Kidney glomerular epithelial cell (primary cell): ENCODE measurements at regions not wholly inside any gene's neighbourhood (a gene's known extent, or its start where the extent isn't known, plus 50 kb on each side); places are given as distances from the start of the nearest gene placed in this dataset.
"Not testable (repeated sequence)": the region's sequence is repeated elsewhere in the genome, so short reads cannot be mapped to it uniquely, and the experiment has no call there.

Experiments used
- DNase-seq: peaks from one replicate; lab custom pipeline; 2025; lab: John Stamatoyannopoulos, UW

DNA sequence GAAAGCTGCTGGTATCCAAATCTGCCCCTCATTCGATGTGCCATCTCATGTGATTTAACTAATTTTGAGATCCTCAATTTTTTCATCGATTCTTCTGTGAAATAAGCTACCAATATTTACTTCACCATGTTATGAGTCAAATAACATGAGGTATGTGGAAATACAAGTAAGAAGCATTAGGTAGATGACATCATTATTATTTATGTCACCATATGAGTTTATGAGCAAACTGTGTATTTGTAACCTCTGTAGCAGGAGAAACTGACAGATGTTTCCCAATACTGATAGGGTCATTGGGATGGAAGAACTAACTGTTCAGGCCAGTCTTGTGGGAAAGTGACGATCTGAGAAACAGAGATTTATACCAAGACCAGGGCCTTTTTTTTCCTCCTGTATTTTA, 229.4 kb upstream of the GOT2 start:
- DNase-seq, result no peak

DNA sequence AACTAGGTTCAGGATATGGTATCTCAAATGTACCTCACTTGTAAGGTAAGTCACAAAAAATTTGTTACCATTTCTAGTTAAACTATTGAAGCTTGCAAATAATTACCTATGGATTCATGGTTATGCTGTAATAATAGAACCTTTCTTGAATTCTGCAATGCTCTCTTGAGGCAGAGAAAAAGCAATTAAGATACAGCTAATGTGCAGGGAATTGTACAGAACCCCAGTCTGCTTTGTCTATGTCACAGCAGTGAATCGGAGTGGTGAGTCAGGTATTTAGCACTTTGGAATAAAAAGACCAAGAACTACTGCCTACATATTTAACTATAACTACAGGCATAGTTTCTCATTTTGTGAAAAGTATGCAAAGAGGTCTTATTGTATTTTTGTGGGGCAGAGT, 228.7 kb upstream of the GOT2 start:
- DNase-seq, result no peak

DNA sequence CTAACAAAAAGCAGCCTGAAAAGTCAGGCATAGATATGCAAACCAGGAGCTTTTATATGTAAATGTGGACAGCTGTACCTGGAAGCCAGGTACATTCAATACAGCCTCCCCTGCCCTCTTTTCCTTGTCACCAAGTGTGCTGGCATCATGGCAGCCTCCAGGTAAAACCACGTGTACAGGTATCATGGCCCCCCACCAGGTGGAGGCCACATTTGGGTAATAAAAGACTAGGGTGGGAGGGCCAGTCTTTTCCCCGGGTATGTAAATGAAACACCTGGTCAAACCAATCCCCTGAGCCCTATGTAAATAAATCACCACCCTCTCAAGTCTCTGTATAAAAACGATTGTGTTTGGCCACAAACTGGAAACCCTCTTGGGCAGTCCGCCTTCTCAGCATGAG, 226.4 kb upstream of the GOT2 start:
- no peak for DNase-seq

- DNase-seq, result no peak
Observed at GRCh38 chr16:58960034-58960433, 225.9 kb upstream of the GOT2 start.

GRCh38 chr16:58958749-58959148, 224.6 kb upstream of the GOT2 start:
- no peak for DNase-seq

DNA sequence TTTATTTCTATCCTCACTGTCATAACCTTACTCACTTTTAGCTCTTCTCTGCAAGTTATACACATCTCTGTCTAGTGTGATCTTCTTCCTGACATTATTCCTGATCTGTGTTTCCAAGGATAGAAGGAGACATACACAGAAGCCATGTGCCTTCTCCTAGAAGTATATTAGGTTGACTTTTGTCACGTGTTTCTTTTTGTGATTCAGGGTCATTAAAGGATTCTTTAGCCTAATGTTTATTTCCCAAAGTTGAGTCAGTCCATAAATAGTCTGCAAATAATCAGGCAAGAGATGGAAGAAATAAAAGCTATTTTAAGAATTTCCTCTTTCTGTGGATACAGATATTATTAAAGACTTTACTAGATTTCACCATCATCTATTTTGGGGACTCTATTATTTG, 214.1 kb upstream of the GOT2 start:
- DNase-seq, result no peak

DNA sequence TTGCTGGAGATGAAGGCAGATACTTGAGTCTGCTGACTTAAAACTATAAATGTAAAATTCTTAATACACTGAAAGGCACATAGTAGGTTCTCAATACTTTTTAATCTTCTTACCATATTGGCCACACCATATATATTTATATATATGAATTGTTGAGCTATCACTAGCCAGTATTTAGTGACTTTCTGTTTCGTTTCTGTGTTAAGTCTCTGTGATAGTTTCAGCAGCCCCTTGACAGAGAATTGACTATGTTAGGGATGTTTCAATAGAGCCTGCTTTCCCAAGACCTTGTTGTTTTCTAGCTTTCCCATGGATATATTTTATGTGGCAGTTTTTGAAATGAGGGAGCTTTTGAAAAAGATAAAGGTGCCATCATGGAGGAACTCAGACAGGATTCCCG, 206.5 kb upstream of the GOT2 start:
- DNase-seq, result no peak

GRCh38 chr16:58938811-58939210, 204.7 kb upstream of the GOT2 start:
- DNase-seq, result no peak

DNA sequence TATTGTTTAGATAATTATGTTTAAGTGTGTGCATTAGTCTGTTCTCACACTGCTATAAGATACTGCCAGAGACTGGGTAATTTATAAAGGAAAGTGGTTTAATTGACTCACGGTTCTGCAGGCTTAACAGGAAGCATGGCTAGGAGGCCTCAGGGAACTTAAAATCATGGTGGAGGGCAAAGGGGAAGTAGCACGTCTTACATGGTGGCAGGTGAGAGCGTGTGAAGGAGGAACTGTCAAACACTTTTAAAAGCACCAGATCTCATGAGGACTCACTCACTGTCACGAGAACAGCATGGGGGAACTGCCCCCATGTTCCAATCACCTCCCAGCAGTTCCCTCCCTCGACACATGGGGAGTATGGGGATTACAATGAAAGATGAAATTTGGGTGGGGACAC, 203.5 kb upstream of the GOT2 start:
- no peak for DNase-seq

- DNase-seq, result no peak
Observed at GRCh38 chr16:58933186-58933585, 199.1 kb upstream of the GOT2 start.

DNA sequence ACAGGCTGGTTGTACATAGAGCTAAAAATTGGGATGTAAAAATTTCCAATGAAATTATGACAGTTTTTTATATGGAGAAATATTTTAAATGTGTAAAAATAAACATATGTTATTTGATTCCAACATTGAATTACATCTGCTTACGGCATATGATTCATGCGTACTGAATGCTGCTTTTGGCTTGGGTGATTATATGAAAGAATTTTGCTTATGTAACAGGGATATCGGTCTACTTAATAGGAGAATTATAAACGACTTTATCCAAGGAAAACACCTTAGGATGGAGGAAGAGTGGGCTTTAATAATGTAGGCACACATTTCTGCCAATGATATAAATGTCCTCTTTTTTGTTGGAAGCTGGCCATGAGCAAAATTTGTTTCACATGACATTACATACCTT, 197.3 kb upstream of the GOT2 start:
- DNase-seq, result no peak

GRCh38 chr16:58923094-58923493, 189.0 kb upstream of the GOT2 start:
- DNase-seq, result no peak

DNA sequence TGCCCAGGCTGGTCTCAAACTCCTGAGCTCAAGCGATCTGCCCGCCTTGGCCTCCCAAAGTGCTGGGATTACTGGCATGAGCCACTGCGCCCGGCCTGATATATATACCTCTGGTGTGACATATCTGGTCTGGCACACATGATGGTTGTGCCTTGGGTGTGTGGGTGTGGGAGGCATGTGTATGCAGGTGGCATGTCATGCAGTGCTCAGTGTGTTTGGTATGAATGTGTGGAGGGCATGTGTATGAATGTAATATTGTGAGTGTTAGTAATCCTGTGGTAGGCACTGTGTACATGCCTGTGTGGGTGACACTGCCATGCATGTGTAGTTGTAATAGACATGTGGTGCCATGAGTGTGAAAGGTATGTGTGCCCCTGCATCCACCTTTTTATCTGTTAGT, 179.3 kb upstream of the GOT2 start:
- DNase-seq, result no peak

- no peak for DNase-seq
Observed at GRCh38 chr16:58912571-58912970, 178.5 kb upstream of the GOT2 start.

GRCh38 chr16:58906981-58907715, 173.0 kb upstream of the GOT2 start:
- no peak for DNase-seq

DNA sequence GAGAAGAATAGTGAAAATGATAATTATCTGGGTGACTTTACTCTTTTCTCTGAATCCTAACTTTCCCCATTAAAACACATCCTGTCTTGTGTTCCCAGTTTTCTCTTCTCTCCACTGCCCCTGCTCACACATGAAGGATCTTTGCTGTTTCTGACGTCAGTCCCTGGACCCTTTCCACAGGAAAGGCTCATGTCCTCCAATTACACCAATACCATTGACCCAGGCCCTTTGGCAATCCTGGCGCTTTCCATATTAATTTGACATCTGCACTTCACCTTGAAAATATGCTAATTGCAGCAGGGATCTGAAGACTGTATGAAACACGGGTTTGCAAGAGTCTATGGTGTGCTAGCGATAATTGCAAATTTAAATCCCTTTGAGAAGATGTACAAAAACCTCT, 170.2 kb upstream of the GOT2 start:
- no peak for DNase-seq

- no peak for DNase-seq
Observed at GRCh38 chr16:58889516-58889915, 155.4 kb upstream of the GOT2 start.

DNA sequence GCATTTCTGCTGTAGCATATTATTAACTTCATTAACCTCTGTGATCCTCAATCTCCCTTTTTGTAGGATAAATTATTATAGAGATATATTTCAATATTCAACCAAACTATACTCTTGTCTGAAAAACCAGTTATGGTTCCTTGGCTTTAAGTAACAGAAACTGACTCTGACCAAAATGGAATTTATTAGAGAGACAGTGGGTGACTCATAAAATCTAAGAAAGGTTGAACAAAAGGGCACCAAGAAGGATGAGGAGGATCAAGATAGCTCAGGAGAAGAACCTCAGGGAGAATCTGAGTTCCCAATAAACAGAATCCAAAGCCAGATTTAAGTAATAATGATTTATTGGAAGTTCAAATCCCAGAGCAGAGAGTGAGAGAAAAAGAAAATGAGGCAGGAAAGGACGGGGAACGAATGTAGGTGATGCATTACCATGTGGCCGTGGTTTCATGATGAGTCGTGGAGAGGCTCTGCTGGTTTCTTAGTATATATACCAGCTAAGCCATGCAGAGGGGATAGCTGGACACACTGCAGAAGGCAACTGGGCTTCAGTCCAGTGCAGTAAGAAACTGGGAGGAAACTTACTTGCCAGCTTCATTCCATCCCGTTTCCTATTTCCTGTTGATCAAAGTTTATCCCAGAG, 151.5 kb upstream of the GOT2 start:
- no peak for DNase-seq

DNA sequence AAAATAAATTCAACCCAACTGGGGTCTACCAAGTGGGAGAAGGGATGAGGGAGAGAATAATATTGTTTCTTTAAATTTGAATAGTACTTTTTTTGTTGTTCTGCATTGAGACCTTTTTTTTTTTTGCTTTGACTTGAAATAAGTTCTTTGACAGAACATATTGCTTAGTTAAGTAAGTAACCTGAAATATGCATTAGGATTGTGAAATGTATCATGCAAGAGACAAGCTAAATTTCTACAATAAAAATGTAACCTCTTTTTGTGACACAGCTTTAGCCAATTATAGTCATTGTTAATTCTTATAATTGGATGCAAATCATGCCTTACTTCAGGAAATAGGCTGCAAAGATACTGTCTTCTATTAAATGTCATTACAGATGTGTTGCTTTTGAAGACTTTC, 150.0 kb upstream of the GOT2 start:
- no peak for DNase-seq

- no peak for DNase-seq
Observed at GRCh38 chr16:58883131-58883530, 149.0 kb upstream of the GOT2 start.

- no peak for DNase-seq
Observed at GRCh38 chr16:58882292-58882691, 148.2 kb upstream of the GOT2 start.

GRCh38 chr16:58878641-58879040, 144.5 kb upstream of the GOT2 start:
- not testable (repeated sequence) for DNase-seq

GRCh38 chr16:58866935-58867334, 132.8 kb upstream of the GOT2 start:
- no peak for DNase-seq

GRCh38 chr16:58863761-58864160, 129.6 kb upstream of the GOT2 start:
- DNase-seq, result no peak
